HG03097 (cell line): ENCODE measurements at regions not wholly inside any gene's neighbourhood (a gene's known extent, or its start where the extent isn't known, plus 50 kb on each side); places are given as distances from the start of the nearest gene placed in this dataset.

ENCODE experiments used
- ATAC-seq: cut with Tn5 transposase; IDR thresholded peaks from one replicate; pipeline ENCODE4 v1.9.1; 2021; ENCODE audit not compliant: unreplicated experiment, low FRiP score

- no peak for ATAC-seq
Observed at GRCh38 chr4:108529102-108529501, 91.3 kb upstream of the RPL34 start.

- no peak for ATAC-seq
Observed at GRCh38 chr4:108527723-108528122, 92.7 kb upstream of the RPL34 start.

- ATAC-seq = no peak
Observed at GRCh38 chr4:108520807-108521206, 99.6 kb upstream of the RPL34 start.

GRCh38 chr4:108519911-108520601 is 100.3 kb upstream of the RPL34 start:
- no peak for ATAC-seq

GRCh38 chr4:108519208-108519833 is 101.1 kb upstream of the RPL34 start:
- ATAC-seq = no peak

- no peak for ATAC-seq
Observed at GRCh38 chr4:108512615-108513505, 107.5 kb upstream of the RPL34 start.

GRCh38 chr4:108511618-108512017 is 108.8 kb upstream of the RPL34 start:
- ATAC-seq = no peak

GRCh38 chr4:108502356-108502755 is 118.0 kb upstream of the RPL34 start:
- ATAC-seq = no peak

- no peak for ATAC-seq
Observed at GRCh38 chr4:108498925-108499324, 121.5 kb upstream of the RPL34 start.

GRCh38 chr4:108493596-108493931 is 126.8 kb upstream of the RPL34 start:
- ATAC-seq = no peak

- peak; percentile 56 for ATAC-seq
Observed at GRCh38 chr4:108492816-108493595, 127.4 kb upstream of the RPL34 start.

GRCh38 chr4:108488865-108489264 is 131.5 kb upstream of the RPL34 start:
- ATAC-seq = no peak

- no peak for ATAC-seq
Observed at GRCh38 chr4:108486046-108486445, 134.3 kb upstream of the RPL34 start.

GRCh38 chr4:108484187-108484586 is 136.2 kb upstream of the RPL34 start:
- ATAC-seq = no peak

- ATAC-seq = no peak
Observed at GRCh38 chr4:108483650-108484049, 136.7 kb upstream of the RPL34 start.

- no peak for ATAC-seq
Observed at GRCh38 chr4:108483079-108483478, 137.3 kb upstream of the RPL34 start.

- ATAC-seq = no peak
Observed at GRCh38 chr4:108480881-108481280, 139.5 kb upstream of the RPL34 start.

- ATAC-seq = no peak
Observed at GRCh38 chr4:108477527-108478108, 142.8 kb upstream of the RPL34 start.

- ATAC-seq = no peak
Observed at GRCh38 chr4:108473163-108473720, 147.1 kb upstream of the RPL34 start.
